GM19467 (cell line): ENCODE measurements at regions not wholly inside any gene's neighbourhood (a gene's known extent, or its start where the extent isn't known, plus 50 kb on each side); places are given as distances from the start of the nearest gene placed in this dataset.

Experiments used
- ATAC-seq: cut with Tn5 transposase; IDR thresholded peaks from one replicate; pipeline ENCODE4 v1.9.1; 2021; ENCODE audit warnings: mild to moderate bottlenecking, moderate library complexity; ENCODE audit not compliant: unreplicated experiment

DNA sequence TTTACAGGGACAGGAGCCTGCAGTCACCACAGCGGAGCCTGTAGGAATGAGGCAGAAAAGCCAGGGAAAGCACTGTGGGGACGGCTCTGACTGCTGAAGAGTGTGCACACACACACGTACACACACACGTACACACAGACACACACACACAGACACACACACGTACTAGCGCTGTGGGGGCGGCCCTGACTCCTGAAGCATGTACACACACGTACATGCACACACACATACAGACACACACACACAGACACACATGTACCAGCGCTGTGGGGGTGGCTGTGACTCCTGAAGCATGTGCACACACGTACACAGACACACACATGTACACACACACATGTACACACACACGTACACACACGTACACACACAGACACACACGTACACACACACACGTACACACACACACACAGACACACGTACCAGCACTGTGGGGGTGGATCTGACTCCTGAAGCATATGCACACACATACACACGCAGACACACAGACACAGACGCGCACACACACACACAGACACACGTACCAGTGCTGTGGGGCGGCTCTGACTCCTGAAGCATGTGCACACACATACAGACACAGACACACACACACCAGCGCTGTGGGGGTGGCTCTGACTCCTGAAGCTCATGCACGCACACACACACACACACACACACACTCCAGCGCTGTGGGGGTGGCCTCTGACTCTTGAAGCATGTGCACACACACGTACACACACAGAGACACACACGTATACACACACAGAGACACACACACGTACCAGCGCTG lies 127.3 kb downstream of the DLL1 start:
- ATAC-seq, result no peak

DNA sequence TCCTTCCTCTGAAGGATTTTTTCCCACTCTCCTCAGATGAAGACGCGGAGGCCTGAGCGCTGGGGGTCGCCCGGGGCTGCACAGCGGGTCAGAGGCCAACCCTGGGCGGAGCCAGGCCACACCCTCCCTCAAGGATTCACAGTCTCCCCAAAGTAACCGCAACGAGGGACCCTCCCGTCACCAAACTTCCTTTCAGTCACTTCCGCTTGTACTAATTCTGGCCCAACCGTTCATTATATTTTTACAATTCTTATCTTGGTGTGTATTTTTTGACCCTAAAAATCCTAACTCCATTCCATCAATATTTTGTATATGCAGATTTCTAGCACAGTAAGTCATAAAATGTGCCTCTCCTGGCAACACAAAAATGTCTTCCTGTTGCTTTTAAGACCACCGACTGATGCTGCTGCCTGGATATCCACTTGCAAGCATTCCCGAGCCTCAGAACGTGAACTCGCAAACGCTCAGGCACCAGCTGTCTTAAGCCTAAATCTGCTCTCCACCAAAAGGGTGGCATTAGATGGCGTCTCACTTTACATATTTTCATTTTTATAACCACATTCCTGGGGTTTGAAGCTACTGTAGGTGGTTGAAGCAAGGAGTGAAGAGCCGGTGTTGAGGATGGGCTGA lies 128.0 kb downstream of the DLL1 start:
- ATAC-seq, result no peak

DNA sequence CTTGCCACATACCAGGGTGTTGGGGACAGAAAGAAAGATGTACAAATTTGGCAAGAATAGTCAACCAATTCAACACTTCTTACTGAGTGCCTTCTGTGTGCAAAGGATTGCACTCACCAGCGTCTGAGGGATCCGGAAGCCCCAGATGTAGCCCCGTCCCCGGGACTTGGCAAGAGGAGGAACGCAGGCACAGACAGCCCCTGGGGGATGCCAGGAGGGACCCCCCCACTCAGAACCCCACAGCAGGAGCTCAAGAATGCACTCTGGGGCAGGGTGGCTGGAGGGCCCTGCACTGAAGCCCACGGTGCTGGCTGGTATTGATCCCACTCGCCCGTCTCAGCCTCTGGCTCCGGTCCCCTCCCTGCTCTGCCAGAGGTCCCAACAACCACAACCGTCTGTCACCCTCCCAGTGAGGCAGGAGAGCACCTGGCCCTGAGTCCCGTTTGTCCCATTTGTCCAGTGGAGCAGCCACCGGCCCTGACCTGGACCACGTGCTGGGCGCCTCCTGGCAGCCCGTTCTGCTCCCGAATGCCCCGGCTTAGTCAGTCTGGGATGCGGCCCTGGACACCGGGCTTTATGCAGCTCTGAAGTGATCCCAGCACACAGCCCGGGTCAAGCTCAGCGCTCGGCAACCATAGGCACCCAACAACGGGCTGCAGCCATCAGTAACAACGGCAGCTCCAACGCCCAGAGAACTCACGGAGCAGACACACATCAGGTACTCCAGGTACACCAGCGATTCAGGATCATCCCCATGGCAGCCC lies 128.7 kb downstream of the DLL1 start:
- no peak for ATAC-seq

DNA sequence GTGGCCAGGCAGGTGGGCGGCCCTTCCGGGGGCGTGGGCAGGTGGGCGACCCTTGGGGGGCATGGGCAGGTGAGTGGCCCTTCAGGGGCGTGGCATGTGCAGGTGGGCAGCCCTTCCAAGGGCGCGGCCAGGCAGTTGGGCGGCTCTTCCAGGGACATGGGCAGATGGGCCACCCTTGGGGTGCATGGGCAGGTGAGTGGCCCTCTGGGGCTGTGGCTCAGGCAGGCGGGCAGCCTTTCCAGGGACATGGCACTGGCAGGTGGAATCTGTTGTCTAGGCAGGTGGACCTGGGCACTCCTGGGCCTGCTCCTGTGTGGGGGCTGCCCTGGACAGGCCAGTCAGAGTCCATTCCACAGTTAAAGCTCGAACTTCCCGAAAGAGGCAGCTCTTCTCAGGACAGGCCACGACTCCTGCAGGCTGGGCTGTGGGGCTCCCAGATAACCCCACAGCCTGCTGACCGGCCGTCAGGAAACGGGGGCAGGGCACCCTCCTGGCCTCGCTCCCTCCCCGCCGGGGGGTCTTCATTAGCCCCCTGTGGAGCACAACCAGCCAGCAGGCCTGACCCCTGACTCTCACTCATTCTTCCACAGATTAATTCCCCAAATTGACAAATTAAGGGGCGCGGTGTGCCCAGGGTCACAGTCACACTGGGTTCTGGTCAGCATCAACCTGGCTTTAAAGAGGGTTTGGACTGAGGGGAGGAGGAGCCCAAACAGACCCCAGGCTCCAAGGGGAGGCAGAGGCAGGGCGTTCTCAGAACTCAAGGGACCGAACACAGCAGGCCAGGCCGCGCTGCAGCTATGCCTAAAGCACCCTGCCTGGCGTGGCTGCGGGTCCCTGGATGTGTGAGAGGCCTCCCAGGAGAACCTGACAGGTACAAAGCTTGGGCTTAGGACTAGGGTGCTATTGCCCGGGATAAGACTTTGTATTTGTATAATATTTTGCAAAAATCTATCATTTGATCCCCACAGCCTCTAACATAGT lies 130.0 kb downstream of the DLL1 start:
- ATAC-seq, result no peak

DNA sequence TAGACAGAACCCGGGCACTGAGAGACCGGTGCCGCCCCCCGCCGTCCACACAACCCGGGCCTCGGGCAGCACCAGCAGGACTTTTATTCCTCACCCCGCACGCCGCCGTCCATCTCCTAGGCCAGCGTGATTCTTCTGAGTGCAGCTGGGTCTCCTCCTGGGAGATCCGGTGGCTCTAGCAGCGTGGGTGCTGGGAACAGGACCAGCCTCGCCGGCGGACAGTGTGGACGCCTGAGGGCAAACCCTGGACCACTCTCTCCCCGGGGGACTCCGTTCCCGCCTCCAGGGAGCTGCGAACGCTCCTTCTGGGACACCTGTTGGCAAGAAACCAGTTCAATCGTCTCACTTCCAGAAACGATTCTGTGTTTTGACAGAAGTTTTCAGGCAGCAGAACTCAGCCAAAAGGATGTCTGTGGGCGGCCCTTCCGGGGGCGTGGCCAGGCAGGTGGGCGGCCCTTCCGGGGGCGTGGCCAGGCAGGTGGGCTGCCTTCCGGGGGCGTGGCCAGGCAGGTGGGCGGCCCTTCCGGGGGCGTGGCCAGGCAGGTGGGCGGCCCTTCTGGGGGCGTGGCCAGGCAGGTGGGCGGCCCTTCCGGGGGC lies 130.7 kb downstream of the DLL1 start:
- ATAC-seq, result no peak

DNA sequence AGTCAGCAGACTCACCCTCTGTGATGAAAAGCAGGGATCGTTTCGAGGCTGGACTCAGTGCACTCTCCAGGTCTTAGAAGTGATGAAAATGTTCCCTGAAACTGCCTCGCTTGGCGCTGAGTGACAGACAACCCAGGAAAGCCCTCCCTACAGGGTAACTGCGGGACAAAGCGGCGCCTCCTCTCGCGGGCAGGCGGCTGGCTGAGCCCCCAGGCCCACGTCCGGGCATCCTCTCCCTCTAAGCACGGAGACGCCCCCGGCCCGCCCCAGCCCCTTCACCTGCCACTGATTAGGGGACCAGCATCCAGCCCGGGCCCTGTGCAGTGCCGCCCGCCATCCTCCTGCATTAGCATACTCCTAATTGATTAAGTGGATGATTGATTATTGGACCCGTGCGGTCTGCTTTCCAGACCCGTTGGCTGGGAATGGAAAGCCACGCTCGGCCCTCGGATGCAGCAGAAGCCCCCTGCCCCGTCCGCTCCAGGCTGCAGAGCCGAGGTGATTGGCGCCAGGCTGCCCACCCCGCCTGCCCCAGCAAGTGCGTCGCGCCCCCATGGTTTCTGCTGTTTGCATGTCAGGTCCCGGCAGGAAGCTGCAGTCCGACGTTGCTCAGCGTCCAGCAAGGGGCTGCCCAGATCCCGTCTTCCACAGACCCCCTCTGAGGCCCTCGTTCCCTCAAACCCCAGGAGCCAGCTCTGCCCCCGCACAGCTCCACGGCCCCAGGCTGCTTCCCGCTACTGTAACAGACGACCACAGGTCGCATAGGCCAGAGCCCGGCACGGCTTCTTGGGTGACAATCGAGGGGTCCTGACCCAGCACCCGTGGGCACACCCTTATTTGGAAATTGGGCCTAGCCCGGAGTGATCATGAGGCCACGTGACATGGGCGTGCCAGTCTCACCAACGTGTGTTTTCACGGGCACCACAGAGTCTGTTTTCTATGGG lies 131.6 kb downstream of the DLL1 start:
- ATAC-seq, result no peak

DNA sequence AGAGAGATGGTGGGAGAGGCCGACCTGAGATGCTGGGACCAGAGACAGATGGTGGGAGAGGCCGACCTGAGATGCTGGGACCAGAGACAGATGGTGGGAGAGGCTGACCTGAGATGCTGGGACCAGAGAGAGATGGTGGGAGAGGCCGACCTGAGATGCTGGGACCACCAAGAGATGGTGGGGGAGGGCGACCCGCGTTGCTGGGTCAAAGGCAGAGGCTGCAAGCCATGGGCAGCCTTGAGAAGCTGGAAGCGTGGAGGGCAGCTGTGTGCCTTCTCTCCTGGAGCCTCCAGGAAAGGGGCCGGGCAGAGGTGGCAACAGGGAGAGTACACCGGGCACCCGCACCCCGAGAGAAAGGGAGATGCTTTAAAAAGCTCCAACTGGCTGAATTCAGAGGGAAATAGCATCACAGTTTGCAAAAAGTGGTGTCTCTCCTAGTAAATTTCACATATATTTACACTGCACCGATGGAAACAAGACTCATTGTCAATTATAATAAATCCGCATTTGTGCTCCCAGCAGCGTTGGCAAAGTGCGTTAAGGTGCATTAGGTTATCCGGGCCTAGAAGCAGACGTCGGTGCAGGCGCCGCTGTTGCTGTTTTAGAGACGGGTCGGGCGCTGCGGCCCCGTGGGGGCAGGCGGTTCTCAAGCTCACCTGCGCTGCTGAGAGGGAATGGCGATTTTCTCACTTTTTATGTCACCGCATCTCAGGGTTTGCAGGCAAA lies 132.4 kb downstream of the DLL1 start:
- ATAC-seq, result no peak

DNA sequence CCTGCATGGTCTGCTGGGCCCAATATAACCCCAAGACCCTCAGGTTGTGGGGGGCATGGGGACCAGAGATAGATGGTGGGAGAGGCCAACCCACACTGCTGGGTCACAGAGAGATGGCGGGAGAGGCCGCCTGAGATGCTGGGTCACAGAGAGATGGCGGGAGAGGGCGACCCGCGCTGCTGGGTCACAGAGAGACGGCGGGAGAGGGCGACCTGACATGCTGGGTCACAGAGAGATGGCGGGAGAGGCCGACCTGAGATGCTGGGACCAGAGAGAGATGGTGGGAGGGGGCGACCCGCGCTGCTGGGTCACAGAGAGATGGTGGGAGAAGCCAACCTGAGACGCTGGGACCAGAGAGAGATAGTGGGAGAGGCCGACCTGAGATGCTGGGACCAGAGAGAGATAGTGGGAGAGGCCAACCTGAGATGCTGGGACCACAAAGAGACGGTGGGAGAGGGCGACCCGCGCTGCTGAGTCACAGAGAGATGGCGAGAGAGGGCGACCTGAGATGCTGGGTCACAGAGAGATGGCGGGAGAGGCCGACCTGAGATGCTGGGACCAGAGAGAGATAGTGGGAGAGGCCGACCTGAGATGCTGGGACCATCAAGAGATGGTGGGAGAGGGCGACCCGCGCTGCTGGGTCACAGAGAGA lies 133.2 kb downstream of the DLL1 start:
- ATAC-seq, result no peak

DNA sequence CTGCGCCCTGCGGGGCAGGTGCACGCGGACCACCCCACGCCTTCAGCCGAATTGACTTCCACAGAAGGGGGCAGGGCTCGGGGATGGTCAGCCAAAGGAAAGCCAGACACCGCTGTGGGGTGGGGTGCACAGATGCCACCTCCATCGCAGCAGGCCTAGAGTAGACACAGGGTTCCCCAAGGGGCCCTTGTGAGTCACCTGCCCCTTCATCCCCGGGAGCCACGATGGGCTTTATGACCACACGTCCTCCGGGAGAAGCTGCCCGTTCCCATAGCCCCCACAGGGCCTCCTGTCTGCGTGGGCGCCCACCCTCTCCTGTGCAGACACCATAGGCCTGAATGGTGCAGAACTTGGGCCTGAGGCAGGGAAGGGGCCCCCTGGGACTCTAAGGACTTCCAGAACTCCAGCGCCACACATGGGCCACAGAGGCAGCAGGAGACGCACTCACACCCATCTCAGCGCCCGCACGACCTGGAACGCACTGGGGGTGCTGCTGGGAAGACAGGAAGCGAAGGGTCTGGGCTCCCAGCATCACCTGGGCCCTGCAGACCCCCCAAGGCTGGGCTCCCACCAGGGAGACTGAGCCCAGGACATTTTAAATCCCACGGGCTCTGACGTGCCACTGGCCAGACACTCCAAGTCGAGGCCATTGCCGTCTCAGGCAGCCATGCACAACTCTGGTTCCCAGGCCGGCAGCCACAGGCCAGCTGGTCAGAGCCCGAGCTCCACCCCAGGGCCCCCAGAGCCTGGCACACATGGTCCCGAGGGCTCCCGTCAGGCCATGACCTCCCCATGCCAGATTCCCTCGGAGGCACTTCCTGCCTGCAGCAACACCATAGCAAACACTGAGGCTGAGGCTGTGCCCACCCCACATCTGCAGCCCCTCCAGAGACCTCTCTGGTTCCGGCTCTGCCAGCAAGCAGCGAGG lies 134.2 kb downstream of the DLL1 start:
- no peak for ATAC-seq

DNA sequence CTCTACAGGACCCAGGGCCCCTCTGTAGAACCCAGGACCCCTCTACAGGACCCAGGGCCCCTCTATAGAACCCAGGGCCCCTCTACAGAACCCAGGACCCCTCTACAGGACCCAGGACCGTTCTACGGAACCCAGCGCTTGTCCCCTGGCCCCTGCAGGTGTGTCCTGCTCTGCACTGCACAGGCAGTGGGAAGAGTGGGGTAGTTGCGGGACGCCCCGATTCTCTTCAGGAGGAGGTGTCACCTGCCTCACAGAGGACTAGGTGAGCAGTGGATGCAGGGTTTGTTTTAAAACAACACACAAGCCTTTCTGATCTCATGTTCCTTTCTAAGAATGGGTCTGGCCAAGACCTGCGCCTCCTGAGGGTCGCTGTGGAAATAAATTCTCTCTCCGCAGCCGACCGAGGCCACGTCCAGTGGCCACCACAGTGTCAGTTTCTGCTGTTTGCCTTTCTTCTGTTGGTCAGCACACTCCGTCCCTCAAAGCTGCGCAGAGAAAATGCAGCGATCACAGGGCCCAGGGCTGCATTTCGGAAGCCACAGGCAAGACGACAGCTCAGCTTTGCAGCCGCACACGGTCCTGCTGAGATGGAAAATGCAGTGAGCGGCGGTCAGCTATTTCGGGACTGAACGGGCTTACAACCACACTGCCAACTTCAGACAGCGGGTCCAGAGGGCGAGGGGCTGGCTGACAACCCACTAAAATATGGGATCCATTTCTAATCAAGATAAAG lies 135.2 kb downstream of the DLL1 start:
- no peak for ATAC-seq

DNA sequence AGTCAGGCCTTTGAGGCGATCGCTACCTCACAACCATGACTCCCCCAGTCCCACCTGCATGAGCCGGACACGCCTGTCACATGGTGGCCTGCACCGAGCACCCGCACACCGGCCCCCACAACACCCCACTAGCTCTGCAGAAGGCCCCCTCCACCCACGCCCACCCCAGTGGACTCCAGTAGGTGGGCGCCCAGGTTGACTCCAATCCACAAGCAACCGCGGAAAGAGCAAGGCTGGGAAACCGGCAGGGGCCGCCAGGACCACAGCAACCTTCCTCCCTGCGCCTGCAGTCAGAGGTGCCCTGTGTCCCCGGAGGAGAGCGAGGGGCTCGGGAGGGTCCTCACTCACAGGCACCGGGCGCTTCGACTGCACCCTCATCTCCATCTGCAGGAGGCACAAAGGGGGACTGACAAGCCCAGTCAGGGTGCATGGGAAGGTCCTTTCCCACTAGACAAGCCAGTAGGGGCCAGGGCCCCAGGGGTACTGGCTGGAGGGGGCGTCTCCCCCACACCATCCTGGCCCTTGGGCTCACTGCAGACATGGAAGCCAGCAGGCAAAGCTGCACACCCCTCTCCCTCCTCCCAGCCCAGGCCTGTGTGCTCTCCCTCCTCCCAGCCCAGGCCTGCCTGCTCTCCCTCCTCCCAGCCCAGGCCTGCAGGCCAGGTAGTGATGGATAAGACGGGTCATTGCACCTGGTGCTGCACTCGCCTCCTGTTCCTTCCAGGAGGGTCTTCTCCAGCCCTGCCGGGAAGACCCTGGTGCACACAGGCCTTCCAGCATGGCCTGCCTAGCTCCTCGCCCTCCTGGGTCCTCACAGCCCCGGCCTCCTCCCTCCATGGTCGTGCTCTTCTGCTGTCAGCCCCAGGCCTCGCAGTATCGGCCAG lies 137.2 kb downstream of the DLL1 start:
- no peak for ATAC-seq

DNA sequence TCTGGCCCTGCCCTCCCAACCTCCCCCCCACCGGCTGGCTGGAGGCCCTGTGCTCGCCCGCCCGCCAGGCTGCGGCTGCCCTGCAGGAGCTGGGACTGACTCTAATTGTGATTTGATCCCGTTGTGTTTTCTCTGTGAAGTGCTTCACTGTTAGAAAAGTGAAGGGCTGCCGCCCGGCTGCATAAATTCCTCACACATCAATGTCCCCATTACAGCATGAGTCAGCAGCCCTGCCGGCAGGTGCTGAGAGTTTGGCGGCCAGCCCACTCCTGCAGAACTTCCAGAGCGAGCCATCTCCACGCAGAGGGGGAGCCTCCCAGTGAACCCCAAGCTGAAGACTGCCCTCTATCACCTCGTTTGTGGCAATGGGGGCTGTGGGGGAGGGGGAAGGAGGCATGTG lies 137.9 kb downstream of the DLL1 start:
- no peak for ATAC-seq

DNA sequence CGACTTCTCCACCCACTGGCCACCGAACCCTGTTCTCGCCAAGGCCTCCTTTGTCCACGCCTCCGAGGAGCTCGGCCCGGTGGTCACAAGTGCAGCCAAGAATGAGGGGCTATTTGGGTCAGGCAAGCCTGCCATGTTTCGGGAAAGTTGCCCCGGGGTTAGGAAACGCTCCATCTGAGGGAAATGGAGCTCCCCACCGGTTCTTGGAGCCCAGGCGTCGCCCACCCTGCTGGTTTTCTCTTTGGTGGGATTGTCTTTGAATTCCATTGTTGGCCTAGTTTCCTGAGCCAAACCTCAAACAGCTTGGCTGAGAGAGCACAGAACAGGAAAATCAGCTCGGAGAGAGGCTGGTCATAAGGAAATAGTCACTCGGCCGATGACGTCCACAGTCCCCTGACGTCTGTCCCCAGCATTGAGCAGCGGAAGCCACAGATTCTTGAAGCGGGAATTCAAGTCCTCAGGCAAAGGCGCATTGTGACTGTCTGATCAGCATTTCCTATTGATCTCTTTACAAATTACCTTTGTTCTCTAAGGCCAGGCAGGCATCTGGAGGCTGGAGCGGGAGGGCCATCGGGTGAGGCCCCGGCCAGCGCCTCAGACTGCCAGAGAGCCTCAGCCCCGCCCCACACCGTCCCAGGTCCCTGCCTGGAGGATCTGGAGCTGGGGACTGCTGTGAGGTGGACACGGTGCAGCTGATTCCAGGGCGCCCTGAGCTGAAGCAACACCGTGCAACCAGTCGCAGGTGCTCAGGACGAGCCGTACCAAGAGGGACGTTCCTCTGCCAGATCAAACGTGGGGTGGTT lies 138.6 kb downstream of the DLL1 start:
- ATAC-seq, result no peak

DNA sequence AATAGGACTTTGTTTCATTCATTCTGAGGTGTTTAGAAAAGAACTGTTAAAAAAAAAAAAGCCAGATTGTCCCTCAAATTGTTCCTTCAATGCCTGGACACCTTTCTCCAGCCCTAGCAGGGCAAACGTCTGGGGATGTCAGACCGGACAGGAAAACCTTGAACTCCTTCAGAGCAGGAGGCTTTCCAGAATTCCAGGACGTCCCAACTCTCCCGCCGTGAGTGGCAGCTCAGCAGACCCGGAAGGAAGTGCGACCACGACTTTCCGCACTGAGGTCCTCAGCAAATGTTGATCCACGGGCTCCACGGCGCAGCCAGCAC lies 139.1 kb downstream of the DLL1 start:
- ATAC-seq, result no peak

DNA sequence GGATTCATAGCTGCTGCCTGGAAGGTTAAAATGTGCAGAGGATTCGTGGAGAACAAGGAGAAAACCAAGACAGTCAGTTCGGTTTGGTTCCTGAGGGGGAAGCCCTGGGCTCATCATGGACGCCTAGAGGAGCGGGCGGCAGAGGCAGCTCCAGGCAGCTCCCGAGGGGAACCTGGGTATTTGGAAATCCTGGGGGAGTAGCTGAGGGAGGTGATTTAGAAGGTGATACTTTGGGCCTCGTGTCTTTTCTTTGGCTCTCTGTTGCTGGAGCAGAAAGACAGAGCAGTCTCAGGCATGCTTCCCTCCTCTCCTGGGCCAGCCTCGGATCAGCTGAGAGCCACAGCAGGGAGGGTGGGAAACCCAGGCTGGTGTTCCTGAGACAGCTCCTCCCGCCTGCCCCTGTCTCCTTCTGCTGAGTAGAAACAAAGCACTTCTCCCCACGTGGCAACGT lies 139.5 kb downstream of the DLL1 start:
- ATAC-seq, result no peak
